SU-DHL-6 (cell line): ENCODE measurements at regions not wholly inside any gene's neighbourhood (a gene's known extent, or its start where the extent isn't known, plus 50 kb on each side); places are given as distances from the start of the nearest gene placed in this dataset.

ENCODE experiments used
- H2AFZ ChIP-seq: fragments of 200-600 bp; sonication (generic); 2 replicates; pipeline ENCODE4 v1.6.1; 2014; ENCODE audit warnings: low read depth, mild to moderate bottlenecking, moderate library complexity, mixed read lengths, antibody characterized with exemption, low read length; ENCODE audit not compliant: severe bottlenecking
- H3F3A ChIP-seq: fragments of 200-600 bp; shearing (Covaris generic); 2 replicates; pipeline ENCODE4 v1.6.0; 2016; ENCODE audit warnings: antibody characterized with exemption, mild to moderate bottlenecking; ENCODE audit not compliant: insufficient read depth
- H3K27ac ChIP-seq: fragments of 200-600 bp; sonication (generic); 2 replicates; pipeline ENCODE4 v1.5.1; 2016; ENCODE audit warnings: low read depth, mild to moderate bottlenecking, low read length, moderate library complexity, mixed read lengths
- H3K27me3 ChIP-seq: fragments of 200-600 bp; sonication (generic), shearing (Covaris generic); 2 replicates; pipeline ENCODE4 v1.6.0; 2014; ENCODE audit warnings: mild to moderate bottlenecking, low read length
- H3K36me3 ChIP-seq: fragments of 200-600 bp; sonication (generic); 2 replicates; pipeline ENCODE4 v1.6.1; 2014; ENCODE audit warnings: mild to moderate bottlenecking, low read length, mixed read lengths
- H3K4me2 ChIP-seq: fragments of 300-600, 200-600 bp; shearing (Covaris generic), sonication (generic); 2 replicates; pipeline ENCODE4 v1.6.0; 2014; ENCODE audit warnings: low read length, low read depth, mild to moderate bottlenecking; ENCODE audit not compliant: poor library complexity, severe bottlenecking
- H3K4me3 ChIP-seq: fragments of 200-600 bp; sonication (generic); 2 replicates; pipeline ENCODE4 v1.5.1; 2014; ENCODE audit warnings: antibody characterized with exemption, low read length, mild to moderate bottlenecking, mixed read lengths; ENCODE audit not compliant: insufficient read depth, poor library complexity, severe bottlenecking
- H3K79me2 ChIP-seq: fragments of 200-600 bp; sonication (generic); 2 replicates; pipeline ENCODE4 v1.6.1; 2014; ENCODE audit warnings: mild to moderate bottlenecking, low read length, moderate library complexity; ENCODE audit not compliant: insufficient read depth
- H3K9ac ChIP-seq: fragments of 200-600 bp; sonication (generic); 2 replicates; pipeline ENCODE4 v1.7.0; 2014; ENCODE audit warnings: mild to moderate bottlenecking, low read length
- H3K9me2 ChIP-seq: fragments of 200-600 bp; sonication (generic); replicated peaks from 2 replicates; pipeline ENCODE4 v1.6.1; 2014; ENCODE audit warnings: low read length; ENCODE audit not compliant: insufficient read depth
- H3K9me3 ChIP-seq: fragments of 200-600 bp; sonication (generic); 2 replicates; pipeline ENCODE4 v1.6.1; 2014; ENCODE audit warnings: low read length, mixed read lengths; ENCODE audit not compliant: insufficient read depth
- H4K20me1 ChIP-seq: fragments of 200-600 bp; sonication (generic); 2 replicates; pipeline ENCODE4 v1.6.1; 2014; ENCODE audit warnings: low read depth, mild to moderate bottlenecking, antibody characterized with exemption, low read length, moderate library complexity, mixed read lengths
- CTCF ChIP-seq: fragments of 200-600 bp; sonication (generic); IDR thresholded peaks from one replicate; pipeline ENCODE4 v1.5.1; 2017; ENCODE audit warnings: antibody characterized with exemption, mild to moderate bottlenecking, low read length, moderate library complexity; ENCODE audit not compliant: insufficient read depth, poor library complexity, severe bottlenecking
- EZH2phosphoT487 ChIP-seq: fragments of 200-600 bp; sonication (generic), shearing (Covaris generic); conservative IDR thresholded peaks from 2 replicates; pipeline ENCODE4 v1.6.1; 2018; ENCODE audit warnings: mild to moderate bottlenecking, antibody characterized with exemption, low read length, moderate library complexity, mixed read lengths

GRCh38 chr5:98299435-98299834 lies 474.0 kb upstream of the RGMB start:
- Histone ChIP-seq H3K4me3 (no peak overlapping the region), H3F3A (no peaks in the 10 kb centered on the region), H3K27ac (no peak overlapping the region), H3K79me2 (no peaks in the 10 kb centered on the region), H4K20me1 (no peaks in the 10 kb centered on the region), H3K4me2 (no peak overlapping the region), H3K36me3 (no peaks in the 10 kb centered on the region), H3K9me3 (no peaks in the 10 kb centered on the region), H3K27me3 (no peaks in the 10 kb centered on the region), H2AFZ (no peak overlapping the region), H3K9ac (no peak overlapping the region), H3K9me2 (no peaks in the 10 kb centered on the region)
- no peak for TF ChIP-seq EZH2phosphoT487
- TF ChIP-seq CTCF: no peak

- H3K36me3 ChIP-seq: no peaks in the 10 kb centered on the region
- no peaks in the 10 kb centered on the region for H4K20me1 ChIP-seq
- H3K4me3 ChIP-seq: no peak overlapping the region
- H3K9me3 ChIP-seq: no peaks in the 10 kb centered on the region
- H3K9me2 ChIP-seq: no peaks in the 10 kb centered on the region
- no peak overlapping the region for H3K4me2 ChIP-seq
- no peaks in the 10 kb centered on the region for H3F3A ChIP-seq
- no peak overlapping the region for H3K27ac ChIP-seq
- H3K27me3 ChIP-seq: no peaks in the 10 kb centered on the region
- no peaks in the 10 kb centered on the region for H3K79me2 ChIP-seq
- no peak overlapping the region for H3K9ac ChIP-seq
- H2AFZ ChIP-seq: no peak overlapping the region
- no peak for TF ChIP-seq EZH2phosphoT487
- no peak for TF ChIP-seq CTCF
These were observed 471.9 kb upstream of the RGMB start for GRCh38 chr5:98301547-98301946.

GRCh38 chr5:98307811-98308210 lies 465.7 kb upstream of the RGMB start:
- Histone ChIP-seq H3K9me3 (no peaks in the 10 kb centered on the region), H3K27me3 (no peaks in the 10 kb centered on the region), H3K9me2 (no peaks in the 10 kb centered on the region), H3K79me2 (no peaks in the 10 kb centered on the region), H3K4me3 (no peak overlapping the region), H3K9ac (no peak overlapping the region), H3K4me2 (no peak overlapping the region), H3K36me3 (no peaks in the 10 kb centered on the region), H4K20me1 (no peaks in the 10 kb centered on the region), H3F3A (no peaks in the 10 kb centered on the region), H2AFZ (no peak overlapping the region), H3K27ac (no peak overlapping the region)
- TF ChIP-seq EZH2phosphoT487 (no peak), CTCF (no peak)

- Histone ChIP-seq H3K27me3 (no peaks in the 10 kb centered on the region), H3K9me3 (no peaks in the 10 kb centered on the region), H2AFZ (no peak overlapping the region), H3K9ac (no peak overlapping the region), H3K9me2 (no peaks in the 10 kb centered on the region), H4K20me1 (no peaks in the 10 kb centered on the region), H3K4me2 (no peak overlapping the region), H3K27ac (no peak overlapping the region), H3K36me3 (no peaks in the 10 kb centered on the region), H3K79me2 (no peaks in the 10 kb centered on the region), H3F3A (no peaks in the 10 kb centered on the region), H3K4me3 (no peak overlapping the region)
- no peak for TF ChIP-seq CTCF
- TF ChIP-seq EZH2phosphoT487: no peak
These were observed 465.2 kb upstream of the RGMB start for GRCh38 chr5:98308231-98308630.
